ENCODE measurements at regions not wholly inside any gene's neighbourhood (a gene's known extent, or its start where the extent isn't known, plus 50 kb on each side); places are given as distances from the start of the nearest gene placed in this dataset.
"Not testable (repeated sequence)": the region's sequence is repeated elsewhere in the genome, so short reads cannot be mapped to it uniquely, and the experiment has no call there.

- DNase-seq (ENCODE audit: low read depth in 2 of 2): no peak
- no peak overlapping the region for H3K4me3 ChIP-seq (replicated peaks in 1 of 2; ENCODE audit: low read depth in 2 of 2, low read length in 2 of 2)
- TF ChIP-seq CTCF (IDR thresholded peaks at IDR 0.05; ENCODE audit: low read depth, low read length): no peak
These were observed 437.3 kb upstream of the NDST3 start for GRCh38 chr4:117596917-117597480.

- DNase-seq (ENCODE audit: low read depth in 2 of 2); H3K4me3 ChIP-seq (replicated peaks in 1 of 2; ENCODE audit: low read depth in 2 of 2, low read length in 2 of 2): not testable (repeated sequence)
These were observed 434.9 kb upstream of the NDST3 start for GRCh38 chr4:117599393-117599792.

GRCh38 chr4:117600936-117601335 is 433.4 kb upstream of the NDST3 start:
- H3K4me3 ChIP-seq (replicated peaks in 1 of 2; ENCODE audit: low read depth in 2 of 2, low read length in 2 of 2); DNase-seq (ENCODE audit: low read depth in 2 of 2): not testable (repeated sequence)

- no peak for TF ChIP-seq CTCF (IDR thresholded peaks at IDR 0.05; ENCODE audit: low read depth, low read length)
- no peak for DNase-seq (ENCODE audit: low read depth in 2 of 2)
- no peak overlapping the region for H3K4me3 ChIP-seq (replicated peaks in 1 of 2; ENCODE audit: low read depth in 2 of 2, low read length in 2 of 2)
These were observed 423.5 kb upstream of the NDST3 start for GRCh38 chr4:117610706-117611308.

GRCh38 chr4:117621673-117622072 is 412.6 kb upstream of the NDST3 start:
- no peak for TF ChIP-seq CTCF (IDR thresholded peaks at IDR 0.05; ENCODE audit: low read depth, low read length)

GRCh38 chr4:117623326-117623725 is 411.0 kb upstream of the NDST3 start:
- H3K4me3 ChIP-seq (replicated peaks in 1 of 2; ENCODE audit: low read depth in 2 of 2, low read length in 2 of 2): no peak overlapping the region
- no peak for DNase-seq (ENCODE audit: low read depth in 2 of 2)
- TF ChIP-seq CTCF (IDR thresholded peaks at IDR 0.05; ENCODE audit: low read depth, low read length): no peak

More at GRCh38 chr4:117621673-117622072, 412.6 kb upstream of the NDST3 start:
- no peak for DNase-seq (ENCODE audit: low read depth in 2 of 2)
- no peak overlapping the region for H3K4me3 ChIP-seq (replicated peaks in 1 of 2; ENCODE audit: low read depth in 2 of 2, low read length in 2 of 2)

GRCh38 chr4:117626664-117627063 is 407.6 kb upstream of the NDST3 start:
- no peak for TF ChIP-seq CTCF (IDR thresholded peaks at IDR 0.05; ENCODE audit: low read depth, low read length)
- no peak for DNase-seq (ENCODE audit: low read depth in 2 of 2)
- H3K4me3 ChIP-seq (replicated peaks in 1 of 2; ENCODE audit: low read depth in 2 of 2, low read length in 2 of 2): no peak overlapping the region

- no peak for TF ChIP-seq CTCF (IDR thresholded peaks at IDR 0.05; ENCODE audit: low read depth, low read length)
- no peak overlapping the region for H3K4me3 ChIP-seq (replicated peaks in 1 of 2; ENCODE audit: low read depth in 2 of 2, low read length in 2 of 2)
- DNase-seq (ENCODE audit: low read depth in 2 of 2): no peak
These were observed 399.6 kb upstream of the NDST3 start for GRCh38 chr4:117634716-117635115.
